GM23248 (cell line): ENCODE measurements at regions not wholly inside any gene's neighbourhood (a gene's known extent, or its start where the extent isn't known, plus 50 kb on each side); places are given as distances from the start of the nearest gene placed in this dataset.

Experiments used
- EZH2 ChIP-seq: fragments of 200-600 bp; sonication (generic); IDR thresholded peaks from 2 replicates; pipeline ENCODE4 v1.6.1; 2018; ENCODE audit warnings: antibody characterized with exemption, mild to moderate bottlenecking; ENCODE audit not compliant: insufficient read depth, poor library complexity, severe bottlenecking
- EZH2phosphoT487 ChIP-seq: fragments of 200-600 bp; sonication (generic); IDR thresholded peaks from 2 replicates; pipeline ENCODE4 v1.6.1; 2018; ENCODE audit warnings: antibody characterized with exemption, moderate library complexity, mild to moderate bottlenecking, low read depth; ENCODE audit not compliant: insufficient read depth

DNA sequence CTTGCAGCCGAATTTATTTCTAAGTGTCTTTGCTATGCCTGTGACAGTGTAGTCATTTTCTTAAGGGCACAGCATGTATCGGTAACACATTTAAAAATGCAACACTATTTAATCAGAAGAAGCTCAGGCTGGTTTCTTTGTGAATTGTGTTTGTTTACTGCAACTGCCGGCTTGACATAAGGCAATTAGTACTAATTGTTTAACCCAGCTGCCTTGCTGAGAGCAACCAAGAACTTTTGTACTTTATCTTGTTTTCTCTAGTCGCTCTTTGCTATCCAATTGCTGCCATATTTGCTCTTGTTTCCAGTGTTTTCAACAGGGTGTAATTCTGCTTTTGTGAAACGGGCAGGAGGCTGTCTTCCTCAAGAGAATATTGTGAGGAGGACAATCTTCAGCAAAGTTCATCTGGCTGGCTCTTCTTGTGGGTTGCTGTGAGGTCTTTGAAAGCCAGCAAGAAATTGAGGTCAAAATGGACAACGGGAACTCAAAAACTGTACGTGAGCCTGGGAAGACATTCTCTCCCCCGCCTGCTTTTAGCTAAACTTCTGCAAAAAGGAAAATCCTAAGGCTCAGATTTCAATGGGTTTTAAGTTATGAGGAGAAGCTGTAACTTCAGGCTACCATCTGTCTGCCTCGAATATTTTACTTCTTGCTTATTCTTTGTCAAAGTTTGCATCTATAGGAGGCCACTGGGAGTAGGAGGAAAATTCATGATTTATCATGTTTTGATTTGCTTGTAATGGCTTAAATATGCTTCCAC lies 75.8 kb upstream of the TSHZ3 start:
- no peak for TF ChIP-seq EZH2
- TF ChIP-seq EZH2phosphoT487: no peak
